ENCODE measurements at regions not wholly inside any gene's neighbourhood (a gene's known extent, or its start where the extent isn't known, plus 50 kb on each side); places are given as distances from the start of the nearest gene placed in this dataset.

DNA sequence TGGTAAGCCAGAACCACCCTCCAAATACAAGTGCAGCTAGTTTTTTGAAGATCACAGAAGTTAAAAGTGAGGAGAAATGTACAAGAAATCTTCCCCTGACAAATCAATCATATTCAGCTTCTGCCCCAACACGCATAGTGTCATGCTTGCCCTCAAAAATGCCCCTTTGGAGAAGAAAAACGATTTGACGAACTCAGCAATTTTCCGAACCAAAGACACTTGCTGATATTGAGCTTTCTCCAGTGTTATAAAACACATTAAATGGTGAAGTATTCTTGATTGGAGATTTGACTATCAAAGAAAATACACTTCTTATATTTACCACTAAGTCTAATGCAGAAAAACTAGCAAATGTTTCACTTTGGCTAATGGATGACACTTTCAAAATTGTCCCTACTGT lies 195.5 kb downstream of the ETV1 start:
- TF ChIP-seq EZH2phosphoT487 (IDR thresholded peaks at IDR 0.05; ENCODE audit: insufficient read depth, low read depth) (no peak), EZH2 (IDR thresholded peaks at IDR 0.05; ENCODE audit: insufficient read depth, poor library complexity, severe bottlenecking) (no peak)

All from GM23248 (cell line).